ENCODE measurements at regions not wholly inside any gene's neighbourhood (a gene's known extent, or its start where the extent isn't known, plus 50 kb on each side); places are given as distances from the start of the nearest gene placed in this dataset.

DNA sequence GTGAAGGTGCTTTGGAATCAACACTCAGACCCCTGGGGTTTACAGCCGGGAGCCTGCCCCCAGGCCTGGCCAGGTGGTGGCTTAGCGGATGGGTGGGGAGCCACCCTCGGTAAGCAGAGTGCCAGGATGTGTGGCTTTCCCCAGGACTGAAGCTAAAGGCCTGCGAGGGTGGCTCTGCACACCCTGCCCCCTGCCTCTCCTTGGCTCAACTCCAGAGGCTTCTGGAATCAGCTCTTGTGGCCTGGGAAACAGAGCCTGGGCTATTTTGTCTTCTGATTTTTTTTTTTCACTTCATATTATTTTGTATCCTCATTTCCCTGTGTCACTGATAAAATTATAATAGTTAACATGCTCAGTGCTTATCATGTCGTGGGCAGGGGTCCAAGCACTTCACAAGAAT is 79.8 kb downstream of the RHOB start:
- TF ChIP-seq, protein P1, sequence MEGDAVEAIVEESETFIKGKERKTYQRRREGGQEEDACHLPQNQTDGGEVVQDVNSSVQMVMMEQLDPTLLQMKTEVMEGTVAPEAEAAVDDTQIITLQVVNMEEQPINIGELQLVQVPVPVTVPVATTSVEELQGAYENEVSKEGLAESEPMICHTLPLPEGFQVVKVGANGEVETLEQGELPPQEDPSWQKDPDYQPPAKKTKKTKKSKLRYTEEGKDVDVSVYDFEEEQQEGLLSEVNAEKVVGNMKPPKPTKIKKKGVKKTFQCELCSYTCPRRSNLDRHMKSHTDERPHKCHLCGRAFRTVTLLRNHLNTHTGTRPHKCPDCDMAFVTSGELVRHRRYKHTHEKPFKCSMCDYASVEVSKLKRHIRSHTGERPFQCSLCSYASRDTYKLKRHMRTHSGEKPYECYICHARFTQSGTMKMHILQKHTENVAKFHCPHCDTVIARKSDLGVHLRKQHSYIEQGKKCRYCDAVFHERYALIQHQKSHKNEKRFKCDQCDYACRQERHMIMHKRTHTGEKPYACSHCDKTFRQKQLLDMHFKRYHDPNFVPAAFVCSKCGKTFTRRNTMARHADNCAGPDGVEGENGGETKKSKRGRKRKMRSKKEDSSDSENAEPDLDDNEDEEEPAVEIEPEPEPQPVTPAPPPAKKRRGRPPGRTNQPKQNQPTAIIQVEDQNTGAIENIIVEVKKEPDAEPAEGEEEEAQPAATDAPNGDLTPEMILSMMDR (IDR thresholded peaks at IDR 0.05; ENCODE audit: low read length) = no peak
- TF ChIP-seq EZH2phosphoT487 (IDR thresholded peaks at IDR 0.05; ENCODE audit: low read length) = no peak

Data from MM.1S (cell line).